HG03097 (cell line): ENCODE measurements at regions not wholly inside any gene's neighbourhood (a gene's known extent, or its start where the extent isn't known, plus 50 kb on each side); places are given as distances from the start of the nearest gene placed in this dataset.
"Not testable (repeated sequence)": the region's sequence is repeated elsewhere in the genome, so short reads cannot be mapped to it uniquely, and the experiment has no call there.

ENCODE experiments used
- ATAC-seq: cut with Tn5 transposase; IDR thresholded peaks from one replicate; pipeline ENCODE4 v1.9.1; 2021; ENCODE audit not compliant: unreplicated experiment, low FRiP score

DNA sequence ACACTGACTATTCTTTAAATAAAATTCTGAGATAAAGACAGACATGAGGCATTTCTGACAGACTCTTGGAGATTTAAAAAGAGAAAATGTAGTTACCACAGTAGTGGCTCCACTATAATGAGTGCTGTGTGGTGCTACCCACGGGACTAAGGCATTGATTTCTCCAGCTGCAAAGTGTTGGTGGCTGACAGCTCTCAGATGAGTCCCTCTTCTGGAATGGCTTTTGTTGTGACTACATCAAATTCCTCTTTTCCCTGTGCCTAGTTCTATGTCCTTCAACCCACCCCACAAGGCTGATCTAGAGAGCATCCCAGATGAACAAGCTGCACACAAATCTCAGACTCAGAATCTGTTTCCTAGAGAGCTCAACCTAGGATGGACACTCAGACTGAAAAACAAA is 884.8 kb upstream of the ZEB2 start:
- no peak for ATAC-seq

DNA sequence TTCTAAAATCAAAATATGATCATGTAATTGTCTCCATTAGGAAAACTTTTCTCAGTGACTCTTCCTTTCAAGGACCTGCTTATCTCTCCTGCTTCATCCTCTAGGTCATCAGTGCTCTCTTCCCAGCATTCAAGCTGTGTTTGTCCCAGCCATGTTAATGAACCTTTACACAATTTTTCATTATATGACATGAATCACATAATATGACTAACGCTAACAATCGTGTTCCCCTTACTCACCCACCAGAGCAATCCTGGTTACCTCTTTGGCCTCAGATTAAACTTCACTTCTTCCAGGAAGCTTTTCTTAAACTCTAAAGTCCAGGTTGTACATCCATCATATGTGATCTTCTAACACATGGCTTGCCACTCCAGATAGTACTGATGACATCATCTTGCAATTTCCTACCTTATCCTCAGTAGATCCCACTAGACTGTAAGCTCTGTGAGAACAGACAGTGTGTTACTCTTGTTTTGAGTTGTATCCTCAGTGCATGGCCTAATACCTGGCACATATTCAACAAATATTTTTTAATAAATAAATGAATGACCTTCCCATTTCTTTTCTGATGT is 882.9 kb upstream of the ZEB2 start:
- ATAC-seq, result no peak

DNA sequence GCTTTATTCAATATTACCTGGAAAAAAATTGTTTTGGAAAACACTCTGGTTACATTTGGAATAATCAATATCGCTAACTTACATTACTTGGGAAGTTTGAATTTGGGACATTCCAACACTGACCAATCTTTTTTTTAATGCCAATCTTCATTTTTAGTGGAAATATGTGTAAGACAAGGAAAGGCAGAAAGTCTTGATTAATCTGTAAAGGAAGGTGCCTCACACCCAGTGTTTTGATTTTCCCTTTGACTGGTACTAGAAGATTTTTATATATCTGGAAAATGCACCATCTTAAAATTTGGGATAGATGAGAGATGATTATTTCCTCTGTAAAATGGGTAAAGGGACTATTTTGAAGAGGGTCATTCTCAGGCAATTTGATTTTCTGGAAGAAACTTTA is 879.2 kb upstream of the ZEB2 start:
- no peak for ATAC-seq

DNA sequence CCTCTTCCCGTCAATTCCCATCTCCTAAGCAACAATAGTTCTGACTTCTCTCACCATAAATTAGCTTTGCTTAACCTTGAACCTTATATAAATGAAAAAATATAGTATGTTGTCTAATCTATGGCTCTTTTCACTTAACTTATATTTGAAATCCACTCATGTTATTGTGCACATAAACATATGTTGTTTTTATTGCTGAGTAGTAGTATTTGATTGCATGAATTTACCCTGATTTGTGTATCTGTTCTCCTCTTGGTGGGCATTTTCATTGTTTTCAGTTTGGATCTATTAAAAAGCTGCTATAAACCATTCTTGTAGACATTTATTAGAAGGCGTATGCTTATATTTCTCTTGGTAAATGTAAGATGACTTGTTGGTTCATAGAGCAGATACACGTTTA is 874.3 kb upstream of the ZEB2 start:
- no peak for ATAC-seq

- no peak for ATAC-seq
These were observed 867.1 kb upstream of the ZEB2 start for GRCh38 chr2:145386973-145387372.

GRCh38 chr2:145383961-145384360 is 864.0 kb upstream of the ZEB2 start:
- no peak for ATAC-seq

DNA sequence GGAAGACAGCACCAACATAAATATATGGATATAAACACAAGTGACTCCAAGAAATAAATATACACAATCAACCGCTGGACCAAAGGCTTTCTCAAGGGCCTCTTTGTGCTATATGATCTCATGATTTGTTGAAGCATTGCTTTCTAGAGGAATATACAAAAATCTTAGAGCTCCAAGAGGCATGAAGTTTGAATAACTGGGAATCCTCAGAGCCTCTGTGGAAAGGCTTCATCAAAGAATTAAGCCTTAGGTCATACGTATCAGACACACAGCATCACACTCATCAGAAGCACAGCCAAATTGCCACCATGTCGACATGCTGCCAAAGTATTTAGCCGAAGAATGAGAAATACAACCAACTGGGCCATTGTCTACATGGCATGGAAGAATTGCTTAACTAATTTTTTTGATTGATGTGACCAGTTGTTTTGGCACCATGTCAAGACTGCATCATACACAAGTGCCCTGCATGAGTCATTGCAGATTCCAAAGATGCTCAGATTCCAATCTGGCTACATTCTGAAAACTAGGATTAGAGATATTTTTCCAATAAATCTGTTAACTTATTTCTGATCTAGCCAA is 860.6 kb upstream of the ZEB2 start:
- ATAC-seq, result no peak

DNA sequence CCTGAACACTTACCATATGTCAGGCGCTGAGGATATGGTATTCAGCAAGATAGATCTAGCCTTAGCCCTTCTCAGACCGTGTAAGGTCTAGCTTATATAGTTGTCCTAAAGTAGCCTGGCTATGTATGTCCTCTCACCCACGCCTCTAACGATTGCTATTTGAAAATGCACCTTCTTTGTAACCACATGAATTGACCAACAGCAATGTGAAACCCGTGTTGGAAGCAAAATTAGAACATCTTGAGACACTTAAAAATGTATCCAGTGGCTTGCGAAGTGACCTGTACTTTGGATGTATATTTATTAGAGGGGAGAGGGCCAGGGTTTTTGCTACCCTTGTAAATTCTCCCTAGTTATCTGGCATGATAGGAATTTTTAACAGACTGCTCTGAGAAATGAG is 860.0 kb upstream of the ZEB2 start:
- ATAC-seq, result no peak

GRCh38 chr2:145374165-145374564 is 854.2 kb upstream of the ZEB2 start:
- ATAC-seq, result no peak

DNA sequence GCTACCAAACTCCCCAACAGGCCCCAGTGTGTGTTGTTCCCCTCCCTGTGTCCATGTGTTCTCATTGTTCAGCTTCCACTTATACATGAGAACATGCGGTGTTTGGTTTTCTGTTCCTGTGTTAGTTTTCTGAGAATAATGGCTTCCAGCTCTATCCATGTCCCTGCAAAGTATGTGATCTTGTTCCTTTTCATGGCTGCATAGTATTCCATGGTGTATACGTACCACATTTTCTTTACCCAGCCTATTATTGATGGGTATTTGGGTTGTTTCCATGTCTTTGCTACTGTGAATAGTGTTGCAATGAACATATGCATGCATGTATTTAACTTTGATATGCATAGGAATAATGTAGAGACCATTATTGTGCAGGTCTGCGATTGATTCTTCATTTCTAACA is 847.4 kb upstream of the ZEB2 start:
- not testable (repeated sequence) for ATAC-seq

DNA sequence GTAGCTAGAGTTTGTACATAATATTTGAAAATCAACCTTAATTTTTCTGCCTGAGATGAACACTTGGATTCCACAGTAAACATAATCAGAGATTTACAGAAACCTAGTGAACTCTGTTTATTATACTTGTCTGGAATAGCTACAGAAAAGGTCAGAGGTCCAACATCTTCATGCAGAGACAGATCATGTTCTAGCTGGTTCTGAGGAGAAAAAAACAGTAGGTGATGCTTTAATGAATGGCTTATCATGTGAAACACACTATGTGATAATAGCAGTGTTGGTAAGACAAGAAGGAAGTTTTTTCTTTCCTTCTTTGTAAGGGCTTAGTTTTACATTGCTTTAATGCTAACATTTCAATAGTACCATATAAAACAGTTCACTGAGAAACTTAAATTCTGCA is 846.4 kb upstream of the ZEB2 start:
- no peak for ATAC-seq

- ATAC-seq, result no peak
These were observed 840.3 kb upstream of the ZEB2 start for GRCh38 chr2:145360129-145360790.

GRCh38 chr2:145359561-145359960 is 839.6 kb upstream of the ZEB2 start:
- no peak for ATAC-seq

DNA sequence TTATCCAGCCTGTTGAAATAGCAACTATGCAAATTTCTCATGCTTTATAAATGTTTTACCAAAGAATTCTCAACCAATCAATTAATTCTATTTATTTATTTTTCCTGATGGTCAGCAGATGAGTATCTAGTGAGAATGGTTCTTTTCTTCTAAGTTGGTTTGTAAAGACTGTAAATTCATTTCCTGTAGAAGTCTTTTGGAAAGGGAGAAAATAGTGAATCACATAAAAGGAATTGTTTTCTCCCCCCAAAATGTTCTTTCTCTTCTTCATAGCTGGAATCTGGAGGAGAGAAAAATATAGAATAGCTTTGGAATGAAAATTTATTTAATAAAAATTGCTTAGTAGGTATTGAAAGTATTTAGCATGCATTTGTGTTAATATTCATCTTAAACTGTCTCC is 836.1 kb upstream of the ZEB2 start:
- no peak for ATAC-seq

DNA sequence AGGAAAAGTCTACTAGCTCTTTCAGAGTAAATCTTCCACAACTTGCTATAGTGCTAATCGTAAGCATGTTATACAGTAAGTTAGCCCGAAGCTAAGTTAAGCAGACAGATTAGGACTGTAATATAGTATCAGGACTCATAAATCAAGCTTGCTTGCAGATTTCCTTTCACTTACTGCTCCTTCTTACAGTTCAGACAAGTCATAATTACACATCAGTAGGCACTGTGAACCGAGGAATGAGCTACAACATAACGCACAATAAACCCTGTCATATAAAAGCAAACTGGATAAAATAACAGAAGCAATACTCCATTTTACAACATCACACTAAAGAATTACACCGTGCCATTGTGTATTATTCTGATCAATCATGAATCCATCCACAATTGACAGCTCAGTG is 832.6 kb upstream of the ZEB2 start:
- ATAC-seq, result no peak

- ATAC-seq, result no peak
These were observed 832.0 kb upstream of the ZEB2 start for GRCh38 chr2:145351864-145352425.

DNA sequence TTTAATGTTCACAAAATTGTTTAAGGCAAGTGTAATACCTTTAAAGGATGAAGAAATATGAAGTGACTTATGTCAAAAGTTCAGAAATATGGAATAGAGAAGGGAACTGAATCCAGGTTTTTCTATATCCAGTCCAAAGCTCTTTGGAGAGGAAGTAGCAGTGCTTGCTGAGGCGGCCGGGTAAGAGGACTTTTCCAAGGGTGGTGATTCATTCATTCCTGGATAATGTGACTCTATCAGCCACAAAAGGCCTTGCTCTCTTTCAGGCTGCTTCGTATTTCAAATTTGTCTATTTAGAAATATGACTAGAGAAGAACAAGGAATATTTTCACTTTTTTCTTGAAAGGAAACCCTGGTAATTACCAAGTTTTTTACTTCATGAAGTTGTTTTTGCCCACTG is 830.1 kb upstream of the ZEB2 start:
- ATAC-seq, result no peak

DNA sequence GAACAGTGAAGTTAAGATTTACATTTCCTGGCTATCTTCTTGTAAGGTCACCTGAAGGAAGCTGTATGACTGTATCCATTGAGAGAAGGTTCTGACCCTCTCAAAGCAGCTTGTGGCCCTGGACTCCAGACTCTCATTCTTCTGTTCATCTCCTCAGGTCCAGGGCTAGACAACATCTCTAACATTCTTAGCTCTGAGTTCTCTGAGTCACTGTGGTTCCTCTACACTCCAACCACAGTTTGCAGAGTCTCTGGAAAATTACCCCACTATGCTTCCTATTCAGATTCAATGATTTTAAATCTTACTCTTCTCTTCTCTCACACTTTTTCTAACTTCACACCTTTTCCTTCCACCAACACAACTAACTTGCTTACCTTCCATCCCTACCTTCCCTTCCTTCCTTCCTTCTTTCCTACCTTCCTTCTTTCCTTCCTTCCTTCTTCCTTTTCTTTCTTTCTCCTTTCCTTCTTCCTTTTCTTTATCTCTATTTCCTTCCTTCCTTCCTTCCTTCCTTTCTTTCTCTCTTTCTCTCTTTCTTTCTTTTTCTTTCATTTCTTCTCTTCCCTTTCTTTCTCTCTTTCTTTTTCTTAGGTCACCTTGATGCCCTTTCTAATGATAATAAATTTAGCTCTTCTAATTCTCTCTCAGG is 824.3 kb upstream of the ZEB2 start:
- no peak for ATAC-seq

DNA sequence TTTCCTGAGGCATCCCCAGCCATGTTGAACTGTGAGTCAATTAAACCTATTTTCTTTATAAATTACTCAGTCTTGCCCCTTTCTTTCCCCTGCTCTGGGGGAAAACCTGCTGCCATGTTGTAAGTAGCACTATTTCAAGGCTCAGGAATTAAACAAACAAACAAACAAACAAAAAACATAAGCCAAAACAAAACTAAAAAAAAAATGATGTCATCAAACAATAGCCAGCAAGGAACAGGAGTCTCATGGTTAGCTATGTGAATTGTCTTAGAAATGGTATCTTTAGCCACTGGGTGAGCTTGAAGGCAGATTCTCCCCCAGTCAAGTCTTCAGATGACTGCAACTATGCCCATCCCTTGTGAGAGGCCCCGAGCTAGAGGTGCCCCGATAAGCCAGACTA is 823.4 kb upstream of the ZEB2 start:
- ATAC-seq, result no peak

DNA sequence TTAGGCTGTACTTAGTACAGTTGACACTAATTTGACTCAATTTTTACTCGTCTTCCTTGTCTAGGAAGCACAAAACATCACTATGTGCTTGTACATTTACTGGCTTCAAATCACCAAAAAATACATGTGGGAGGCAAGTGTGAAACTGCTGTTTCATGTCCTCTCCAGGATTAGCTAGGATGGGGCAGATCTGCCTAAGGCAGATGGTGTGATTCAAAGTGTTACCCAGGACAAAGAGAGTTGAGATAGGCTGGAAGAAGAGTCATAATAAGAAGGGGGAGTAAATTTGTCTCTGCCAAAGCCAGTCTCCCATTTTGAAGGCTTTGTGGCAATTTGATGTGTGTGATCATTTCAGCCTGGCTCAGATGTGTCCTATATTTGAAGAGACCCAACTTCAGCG is 821.6 kb upstream of the ZEB2 start:
- no peak for ATAC-seq

DNA sequence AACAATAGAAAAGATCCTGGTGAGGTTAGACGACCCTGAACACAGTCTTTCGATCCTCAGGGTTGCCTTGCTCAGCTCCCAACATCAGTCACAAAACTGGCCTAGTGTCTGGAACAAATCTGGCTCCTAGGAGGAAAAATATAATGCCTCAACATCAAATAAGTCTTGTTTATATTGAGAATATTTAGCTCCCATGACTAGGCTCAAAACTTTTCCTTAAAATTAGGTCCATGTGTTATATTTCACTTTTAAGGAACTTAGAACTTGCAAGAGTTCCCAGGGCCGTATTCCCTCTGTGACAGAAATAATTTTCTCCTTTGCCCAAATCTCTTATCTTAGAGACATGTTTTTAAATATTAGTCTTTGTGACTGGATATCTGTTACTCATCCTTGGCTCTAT is 819.7 kb upstream of the ZEB2 start:
- no peak for ATAC-seq
